Lung (tissue), 11 donors: ENCODE measurements at regions not wholly inside any gene's neighbourhood (a gene's known extent, or its start where the extent isn't known, plus 50 kb on each side); places are given as distances from the start of the nearest gene placed in this dataset.

Experiments used
- ATAC-seq: fragments of 200-7000 bp; cut with Tn5 transposase; one replicate; pipeline ENCODE4 v1.9.1; 2020; ENCODE audit warnings: moderate number of reproducible peaks; ENCODE audit not compliant: insufficient read depth, low FRiP score
- DNase-seq, 3 donors: peaks; one replicate each; pipeline ENCODE4 v3.0.0-alpha.2; 2013 to 2017
- H3K27ac ChIP-seq, 2 donors: one replicate each; pipeline ENCODE4 v1.5.1; 2013; ENCODE audit warnings: mild to moderate bottlenecking in 2 of 2, moderate library complexity in 2 of 2, control low read depth in 1 of 2, inconsistent platforms in 1 of 2, low read depth in 1 of 2, low read length in 1 of 2
- H3K27me3 ChIP-seq, 3 donors: one replicate each; pipeline ENCODE4 v1.5.1; 2013; ENCODE audit warnings: low read length in 2 of 3; ENCODE audit not compliant: control insufficient read depth in 3 of 3, insufficient read depth in 3 of 3
- H3K36me3 ChIP-seq, 4 donors: one replicate each; pipeline ENCODE4 v1.5.1; 2013; ENCODE audit warnings: low read length in 4 of 4, mild to moderate bottlenecking in 1 of 4, moderate library complexity in 1 of 4; ENCODE audit not compliant: control insufficient read depth in 4 of 4, insufficient read depth in 4 of 4
- H3K4me1 ChIP-seq, 5 donors: one replicate each; pipeline ENCODE4 v1.5.1; 2013; ENCODE audit warnings: low read length in 5 of 5, mild to moderate bottlenecking in 2 of 5, moderate library complexity in 1 of 5; ENCODE audit not compliant: control insufficient read depth in 5 of 5, insufficient read depth in 5 of 5
- H3K4me3 ChIP-seq: one replicate; pipeline ENCODE4 v1.5.1; 2013; ENCODE audit warnings: mild to moderate bottlenecking, control low read depth, moderate library complexity
- H3K9ac ChIP-seq, 2 donors: one replicate each; pipeline ENCODE4 v1.5.1; 2013; ENCODE audit warnings: low read length in 2 of 2, control low read depth in 1 of 2; ENCODE audit not compliant: insufficient read depth in 1 of 2
- H3K9me3 ChIP-seq, 4 donors: one replicate each; pipeline ENCODE4 v1.5.1; 2013; ENCODE audit warnings: low read length in 3 of 4, mild to moderate bottlenecking in 1 of 4, moderate library complexity in 1 of 4; ENCODE audit not compliant: control insufficient read depth in 4 of 4, insufficient read depth in 3 of 4
- WGBS, 2 donors: extraction: QIAGEN DNeasy Blood & Tissue Kit; methylation state at CpG; one replicate each; pipeline ENCODE4 v1.1.7; 2013; 5-methylcytosine and 5-hydroxymethylcytosine counted together
- TF ChIP-seq, protein P1 (sequence below): IDR thresholded peaks from 2 replicates; pipeline ENCODE4 v1.5.1; 2012; ENCODE audit warnings: mild to moderate bottlenecking; ENCODE audit errors: control extremely low read depth, extremely low read depth
- donor health status: control.
- donor health status: control.
- donor health status: Bipolar disorder and iron deficiency.
- donor health status: healthy.
- donor health status: DM: yes; HTN: yes; CAD: no.

GRCh38 chr7:97450516-97450915 is 281.4 kb upstream of the TAC1 start:
- no peak overlapping the region for H3K27ac ChIP-seq
- 56 to 73% methylated on average over 1 of the region's 1 CpG for WGBS, 2 donors
- ATAC-seq, result no peak

GRCh38 chr7:97454636-97455035 is 277.2 kb upstream of the TAC1 start:
- DNase-seq (no peak), ATAC-seq (no peak)
- Histone ChIP-seq H3K36me3 (no peaks in the 10 kb centered on the region), H3K9ac (no peak overlapping the region), H3K27ac (no peak overlapping the region), H3K9me3 (no peaks in the 10 kb centered on the region), H3K4me3 (no peak overlapping the region), H3K27me3 (no peaks in the 10 kb centered on the region), H3K4me1 (no peaks in the 10 kb centered on the region)
- TF ChIP-seq, protein P1, sequence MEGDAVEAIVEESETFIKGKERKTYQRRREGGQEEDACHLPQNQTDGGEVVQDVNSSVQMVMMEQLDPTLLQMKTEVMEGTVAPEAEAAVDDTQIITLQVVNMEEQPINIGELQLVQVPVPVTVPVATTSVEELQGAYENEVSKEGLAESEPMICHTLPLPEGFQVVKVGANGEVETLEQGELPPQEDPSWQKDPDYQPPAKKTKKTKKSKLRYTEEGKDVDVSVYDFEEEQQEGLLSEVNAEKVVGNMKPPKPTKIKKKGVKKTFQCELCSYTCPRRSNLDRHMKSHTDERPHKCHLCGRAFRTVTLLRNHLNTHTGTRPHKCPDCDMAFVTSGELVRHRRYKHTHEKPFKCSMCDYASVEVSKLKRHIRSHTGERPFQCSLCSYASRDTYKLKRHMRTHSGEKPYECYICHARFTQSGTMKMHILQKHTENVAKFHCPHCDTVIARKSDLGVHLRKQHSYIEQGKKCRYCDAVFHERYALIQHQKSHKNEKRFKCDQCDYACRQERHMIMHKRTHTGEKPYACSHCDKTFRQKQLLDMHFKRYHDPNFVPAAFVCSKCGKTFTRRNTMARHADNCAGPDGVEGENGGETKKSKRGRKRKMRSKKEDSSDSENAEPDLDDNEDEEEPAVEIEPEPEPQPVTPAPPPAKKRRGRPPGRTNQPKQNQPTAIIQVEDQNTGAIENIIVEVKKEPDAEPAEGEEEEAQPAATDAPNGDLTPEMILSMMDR, result no peak
- WGBS, 2 donors, result 72 to 79% methylated on average over 1 of the region's 1 CpG

More at GRCh38 chr7:97450516-97450915, 281.4 kb upstream of the TAC1 start:
- Histone ChIP-seq H3K9ac (no peak overlapping the region), H3K36me3 (no peaks in the 10 kb centered on the region), H3K27me3 (no peaks in the 10 kb centered on the region), H3K4me3 (no peak overlapping the region), H3K9me3 (peaks cover 0 to 11% (median 0%) of the 10 kb centered on the region in 4 donors), H3K4me1 (no peaks in the 10 kb centered on the region)
- no peak for DNase-seq
- TF ChIP-seq, protein P1, result no peak

DNA sequence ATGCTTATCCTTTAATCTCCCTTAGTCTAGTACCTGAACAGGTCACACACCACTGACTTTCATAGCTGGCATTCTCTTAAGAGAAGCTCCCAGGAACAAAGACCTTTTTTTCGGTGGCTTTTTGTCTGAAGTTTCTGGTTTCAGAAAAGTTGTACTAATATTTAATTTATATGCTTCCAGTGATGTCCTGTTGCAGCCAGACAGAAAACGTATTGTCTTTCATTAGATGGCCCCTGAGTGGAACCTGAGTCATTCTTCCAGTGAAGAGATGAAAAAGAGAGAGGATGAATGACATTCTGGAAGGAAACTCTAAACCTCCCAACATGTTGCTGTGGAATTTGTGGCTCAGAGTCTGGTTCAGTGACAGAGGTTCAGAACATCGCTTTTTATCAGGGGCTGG is 274.8 kb upstream of the TAC1 start:
- no peak overlapping the region for H3K9ac ChIP-seq
- TF ChIP-seq, protein P1, result no peak
- no peaks in the 10 kb centered on the region for H3K4me1 ChIP-seq
- no peak overlapping the region for H3K27ac ChIP-seq
- H3K4me3 ChIP-seq, result no peak overlapping the region
- DNase-seq, result no peak
- H3K9me3 ChIP-seq, result peaks cover 0 to 5% (median 2%) of the 10 kb centered on the region in 4 donors
- H3K36me3 ChIP-seq, result no peaks in the 10 kb centered on the region
- no peaks in the 10 kb centered on the region for H3K27me3 ChIP-seq
- 74 to 77% methylated on average over 3 of the region's 3 CpGs for WGBS, 2 donors
- ATAC-seq, result no peak

DNA sequence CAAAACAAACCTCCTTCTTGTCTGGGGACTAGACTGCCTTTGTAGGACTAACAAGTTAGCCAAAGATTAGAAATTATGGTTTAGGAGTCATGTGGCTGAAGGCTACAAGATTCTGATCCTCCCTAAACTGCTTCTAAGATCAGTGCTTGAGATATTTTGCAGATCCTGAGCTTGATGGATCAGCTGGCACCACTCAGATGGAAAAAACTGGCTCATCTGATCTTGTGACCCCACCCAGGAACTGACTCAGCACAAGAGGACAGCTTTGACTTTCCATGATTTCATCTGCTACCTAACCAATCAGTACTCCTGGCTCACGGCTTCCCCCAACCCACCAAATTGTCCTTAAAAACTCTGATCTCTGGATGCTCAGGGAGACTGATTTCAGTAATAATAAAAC is 271.5 kb upstream of the TAC1 start:
- Histone ChIP-seq H3K27me3 (no peaks in the 10 kb centered on the region), H3K4me3 (no peak overlapping the region), H3K9ac (no peak overlapping the region), H3K27ac (no peak overlapping the region), H3K36me3 (no peaks in the 10 kb centered on the region), H3K9me3 (peaks cover 0 to 10% (median 2%) of the 10 kb centered on the region in 4 donors), H3K4me1 (no peaks in the 10 kb centered on the region)
- TF ChIP-seq, protein P1, result no peak
- WGBS, 2 donors, result 89 to 91% methylated on average over 1 of the region's 1 CpG
- no peak for ATAC-seq
- DNase-seq, result no peak
